ENCODE measurements at regions not wholly inside any gene's neighbourhood (a gene's known extent, or its start where the extent isn't known, plus 50 kb on each side); places are given as distances from the start of the nearest gene placed in this dataset.

GRCh38 chr12:4217091-4217490, 56.5 kb upstream of the CCND2 start:
- H3K4me3 ChIP-seq (ENCODE audit: low read length) = no peak overlapping the region
- no peaks in the 10 kb centered on the region for H3K4me1 ChIP-seq (ENCODE audit: control insufficient read depth, insufficient read depth, low read length)
- Mint-ChIP-seq H3K27me3 (ENCODE audit: insufficient read depth) (peaks cover 22% of the 10 kb centered on the region), H3K27ac (no peak overlapping the region), H3K4me3 (no peak overlapping the region), H3K9me3 (peaks cover 13% of the 10 kb centered on the region), H3K4me1 (peaks cover 19% of the 10 kb centered on the region), H3K36me3 (ENCODE audit: low read depth) (no peaks in the 10 kb centered on the region)
- TF ChIP-seq CTCF (conservative IDR thresholded peaks at IDR 0.05) = no peak
- no peaks in the 10 kb centered on the region for H3K36me3 ChIP-seq (ENCODE audit: control insufficient read depth, insufficient read depth, low read length)
- H3K9ac ChIP-seq (ENCODE audit: extremely low read depth, low read length, poor library complexity, severe bottlenecking) = no peak overlapping the region
- no peak overlapping the region for H3K27ac ChIP-seq (ENCODE audit: low read depth, low read length)
- H3K9me3 ChIP-seq (ENCODE audit: control insufficient read depth, low read length) = peaks cover 9% of the 10 kb centered on the region
- peaks cover 4% of the 10 kb centered on the region for H3K27me3 ChIP-seq (ENCODE audit: control insufficient read depth, insufficient read depth, low read length, poor library complexity, severe bottlenecking)
- WGBS, 2 experiments (ENCODE audit: insufficient coverage in 1 of 2, insufficient read length in 1 of 2) = 89 to 98% methylated on average over 5 to 6 of the region's 6 CpGs
- no peak for DNase-seq

DNA sequence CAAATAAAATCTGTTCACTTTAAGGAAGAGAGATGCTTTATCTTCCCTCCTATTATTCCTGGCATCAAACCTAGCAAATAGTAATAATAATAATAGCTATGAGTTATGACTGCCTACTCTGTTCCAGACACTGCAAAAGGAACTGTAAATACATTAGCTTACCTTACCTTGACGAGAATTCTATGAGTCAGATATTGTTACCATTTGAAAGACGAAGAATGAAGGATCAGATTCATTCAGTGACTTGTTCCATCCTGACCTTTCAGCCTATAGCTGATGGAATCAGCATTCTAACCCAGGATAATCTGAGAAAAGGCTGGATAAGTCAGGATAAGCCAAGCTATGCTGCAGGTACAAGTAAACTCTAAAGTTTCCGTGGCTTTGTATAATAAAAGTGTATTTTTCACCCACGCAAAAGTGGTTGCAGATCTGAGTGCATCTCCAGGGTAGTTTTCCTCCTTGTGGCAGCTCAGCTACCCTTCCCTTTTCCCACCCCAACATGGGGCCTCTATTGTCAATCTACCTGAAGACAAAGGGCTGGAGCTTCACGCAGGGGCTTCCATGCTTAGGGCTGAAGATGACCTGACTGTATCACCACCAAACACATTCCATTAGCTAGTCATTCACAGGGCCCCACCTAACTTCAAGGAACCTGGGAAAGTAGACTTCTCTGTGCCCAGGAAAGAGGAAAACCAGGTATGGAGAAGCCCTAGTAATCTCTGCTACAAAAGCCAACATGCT, 57.2 kb upstream of the CCND2 start:
- DNase-seq = no peak
- H3K27me3 Mint-ChIP-seq (ENCODE audit: insufficient read depth) = peaks cover 26% of the 10 kb centered on the region
- Histone ChIP-seq H3K27ac (ENCODE audit: low read depth, low read length) (no peak overlapping the region), H3K27me3 (ENCODE audit: control insufficient read depth, insufficient read depth, low read length, poor library complexity, severe bottlenecking) (peaks cover 5% of the 10 kb centered on the region), H3K4me1 (ENCODE audit: control insufficient read depth, insufficient read depth, low read length) (no peaks in the 10 kb centered on the region), H3K36me3 (ENCODE audit: control insufficient read depth, insufficient read depth, low read length) (no peaks in the 10 kb centered on the region), H3K4me3 (ENCODE audit: low read length) (no peak overlapping the region), H3K9ac (ENCODE audit: extremely low read depth, low read length, poor library complexity, severe bottlenecking) (no peak overlapping the region), H3K9me3 (ENCODE audit: control insufficient read depth, low read length) (peaks cover 9% of the 10 kb centered on the region)
- H3K27ac Mint-ChIP-seq = no peak overlapping the region
- 77 to 79% methylated on average over 3 to 5 of the region's 5 CpGs for WGBS, 2 experiments (ENCODE audit: insufficient coverage in 1 of 2, insufficient read length in 1 of 2)
- no peak overlapping the region for H3K4me3 Mint-ChIP-seq
- TF ChIP-seq CTCF (conservative IDR thresholded peaks at IDR 0.05) = peak; percentile 45
- no peaks in the 10 kb centered on the region for H3K36me3 Mint-ChIP-seq (ENCODE audit: low read depth)
- peaks cover 10% of the 10 kb centered on the region for H3K9me3 Mint-ChIP-seq
- peaks cover 19% of the 10 kb centered on the region for H3K4me1 Mint-ChIP-seq

GRCh38 chr12:4215229-4216186, 58.1 kb upstream of the CCND2 start:
- H3K27ac Mint-ChIP-seq = no peak overlapping the region
- DNase-seq = no peak
- Histone ChIP-seq H3K9ac (ENCODE audit: extremely low read depth, low read length, poor library complexity, severe bottlenecking) (no peak overlapping the region), H3K4me3 (ENCODE audit: low read length) (no peak overlapping the region), H3K4me1 (ENCODE audit: control insufficient read depth, insufficient read depth, low read length) (no peaks in the 10 kb centered on the region), H3K27me3 (ENCODE audit: control insufficient read depth, insufficient read depth, low read length, poor library complexity, severe bottlenecking) (peaks cover 5% of the 10 kb centered on the region), H3K27ac (ENCODE audit: low read depth, low read length) (no peak overlapping the region), H3K9me3 (ENCODE audit: control insufficient read depth, low read length) (peaks cover 9% of the 10 kb centered on the region), H3K36me3 (ENCODE audit: control insufficient read depth, insufficient read depth, low read length) (no peaks in the 10 kb centered on the region)
- no peak overlapping the region for H3K4me3 Mint-ChIP-seq
- WGBS, 2 experiments (ENCODE audit: insufficient coverage in 1 of 2, insufficient read length in 1 of 2) = 92 to 94% methylated on average over 17 to 18 of the region's 18 CpGs
- H3K27me3 Mint-ChIP-seq (ENCODE audit: insufficient read depth) = peaks cover 30% of the 10 kb centered on the region
- H3K4me1 Mint-ChIP-seq = peaks cover 19% of the 10 kb centered on the region
- H3K36me3 Mint-ChIP-seq (ENCODE audit: low read depth) = no peaks in the 10 kb centered on the region
- no peak for TF ChIP-seq CTCF (conservative IDR thresholded peaks at IDR 0.05)
- H3K9me3 Mint-ChIP-seq = peaks cover 10% of the 10 kb centered on the region

Measured in endodermal cell (in vitro differentiated cells).